ENCODE measurements at regions not wholly inside any gene's neighbourhood (a gene's known extent, or its start where the extent isn't known, plus 50 kb on each side); places are given as distances from the start of the nearest gene placed in this dataset.

DNA sequence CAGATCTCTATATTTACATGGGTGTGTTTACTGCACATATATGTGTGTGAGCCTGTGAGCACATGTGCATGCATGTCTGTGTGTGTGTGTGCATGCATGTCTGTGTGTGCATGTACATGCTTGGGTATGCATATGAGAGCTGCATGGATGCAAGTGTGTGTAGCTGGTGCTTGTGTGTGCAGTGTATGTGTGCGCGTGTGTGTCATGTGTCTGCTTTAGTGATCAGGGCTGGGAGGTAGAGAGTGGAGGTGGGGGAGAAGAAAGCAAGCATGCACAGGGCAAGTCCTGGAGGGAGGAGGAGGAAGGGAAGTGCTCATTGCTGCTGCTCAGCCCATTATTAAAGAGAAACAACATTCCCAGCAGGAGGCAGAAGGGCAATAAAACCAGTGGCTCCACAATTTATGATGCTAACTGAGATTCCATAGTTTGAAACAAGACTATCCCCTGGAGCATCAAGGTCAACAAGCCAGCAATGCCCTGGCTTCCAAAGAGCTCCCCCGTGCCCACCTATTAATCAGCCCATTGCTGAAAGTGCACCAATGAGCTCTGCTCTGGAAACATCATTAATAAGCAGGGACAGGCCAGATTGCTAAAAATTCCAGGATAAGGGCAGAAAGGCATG lies 414.0 kb downstream of the MAFB start:
- Mint-ChIP-seq H3K4me1 (peaks cover 88% of the 10 kb centered on the region), H3K36me3 (peaks cover 62% of the 10 kb centered on the region), H3K4me3 (peak overlapping the region; percentile 90), H3K27me3 (ENCODE audit: low read depth) (no peaks in the 10 kb centered on the region), H3K9me3 (no peaks in the 10 kb centered on the region), H3K27ac (peak overlapping the region; percentile 97)
- ATAC-seq = peak; percentile 62
- DNase-seq (ENCODE audit: low spot score) = no peak
- ChIA-PET POLR2A (interaction anchor here (0.7 kb wide), 1 partner anchor 13 kb away, joined by 3 read pairs; no protein-coding TSS in a partner anchor), CTCF (interaction anchor here (0.9 to 1.4 kb wide), 2 partner anchors 115 to 196 kb away, joined by 3 to 6 read pairs; no protein-coding TSS in a partner anchor)
- TF ChIP-seq ZNF671 (CRISPR knock-in tag; IDR thresholded peaks at IDR 0.05) (peak; percentile 74; the same call in 1 of the 2 replicates), CREM (CRISPR knock-in tag; IDR thresholded peaks at IDR 0.05) (no peak), TP53 (CRISPR knock-in tag; IDR thresholded peaks at IDR 0.05) (no peak), EMX1 (CRISPR knock-in tag; IDR thresholded peaks at IDR 0.05) (peak; percentile 88; the same call in 1 of the 2 replicates), FOXK1 (CRISPR knock-in tag; IDR thresholded peaks at IDR 0.05) (peak; percentile 75; the same call in 1 of the 2 replicates), PRRX2 (CRISPR knock-in tag; IDR thresholded peaks at IDR 0.05) (peak; percentile 66), FOXP1 (CRISPR knock-in tag; IDR thresholded peaks at IDR 0.05; ENCODE audit: borderline replicate concordance) (no peak), GABPB1 (CRISPR knock-in tag; IDR thresholded peaks at IDR 0.05) (no peak), HMGA2 (CRISPR knock-in tag; IDR thresholded peaks at IDR 0.05) (no peak), ZNF232 (CRISPR knock-in tag; IDR thresholded peaks at IDR 0.05) (no peak), MXD4 (CRISPR knock-in tag; IDR thresholded peaks at IDR 0.05; ENCODE audit: borderline replicate concordance) (no peak), ZNF396 (CRISPR knock-in tag; IDR thresholded peaks at IDR 0.05; ENCODE audit: borderline replicate concordance) (no peak), GRHL2 (CRISPR knock-in tag; IDR thresholded peaks at IDR 0.05; ENCODE audit: insufficient replicate concordance, severe bottlenecking) (no peak), FOXJ3 (CRISPR knock-in tag; IDR thresholded peaks at IDR 0.05; ENCODE audit: borderline replicate concordance) (no peak), NR1H2 (CRISPR knock-in tag; IDR thresholded peaks at IDR 0.05) (no peak)
- TF ChIP-seq, protein P1, sequence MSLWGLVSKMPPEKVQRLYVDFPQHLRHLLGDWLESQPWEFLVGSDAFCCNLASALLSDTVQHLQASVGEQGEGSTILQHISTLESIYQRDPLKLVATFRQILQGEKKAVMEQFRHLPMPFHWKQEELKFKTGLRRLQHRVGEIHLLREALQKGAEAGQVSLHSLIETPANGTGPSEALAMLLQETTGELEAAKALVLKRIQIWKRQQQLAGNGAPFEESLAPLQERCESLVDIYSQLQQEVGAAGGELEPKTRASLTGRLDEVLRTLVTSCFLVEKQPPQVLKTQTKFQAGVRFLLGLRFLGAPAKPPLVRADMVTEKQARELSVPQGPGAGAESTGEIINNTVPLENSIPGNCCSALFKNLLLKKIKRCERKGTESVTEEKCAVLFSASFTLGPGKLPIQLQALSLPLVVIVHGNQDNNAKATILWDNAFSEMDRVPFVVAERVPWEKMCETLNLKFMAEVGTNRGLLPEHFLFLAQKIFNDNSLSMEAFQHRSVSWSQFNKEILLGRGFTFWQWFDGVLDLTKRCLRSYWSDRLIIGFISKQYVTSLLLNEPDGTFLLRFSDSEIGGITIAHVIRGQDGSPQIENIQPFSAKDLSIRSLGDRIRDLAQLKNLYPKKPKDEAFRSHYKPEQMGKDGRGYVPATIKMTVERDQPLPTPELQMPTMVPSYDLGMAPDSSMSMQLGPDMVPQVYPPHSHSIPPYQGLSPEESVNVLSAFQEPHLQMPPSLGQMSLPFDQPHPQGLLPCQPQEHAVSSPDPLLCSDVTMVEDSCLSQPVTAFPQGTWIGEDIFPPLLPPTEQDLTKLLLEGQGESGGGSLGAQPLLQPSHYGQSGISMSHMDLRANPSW (CRISPR knock-in tag; conservative IDR thresholded peaks at IDR 0.05; ENCODE audit: low read depth) = no peak
- TF ChIP-seq, protein P2, sequence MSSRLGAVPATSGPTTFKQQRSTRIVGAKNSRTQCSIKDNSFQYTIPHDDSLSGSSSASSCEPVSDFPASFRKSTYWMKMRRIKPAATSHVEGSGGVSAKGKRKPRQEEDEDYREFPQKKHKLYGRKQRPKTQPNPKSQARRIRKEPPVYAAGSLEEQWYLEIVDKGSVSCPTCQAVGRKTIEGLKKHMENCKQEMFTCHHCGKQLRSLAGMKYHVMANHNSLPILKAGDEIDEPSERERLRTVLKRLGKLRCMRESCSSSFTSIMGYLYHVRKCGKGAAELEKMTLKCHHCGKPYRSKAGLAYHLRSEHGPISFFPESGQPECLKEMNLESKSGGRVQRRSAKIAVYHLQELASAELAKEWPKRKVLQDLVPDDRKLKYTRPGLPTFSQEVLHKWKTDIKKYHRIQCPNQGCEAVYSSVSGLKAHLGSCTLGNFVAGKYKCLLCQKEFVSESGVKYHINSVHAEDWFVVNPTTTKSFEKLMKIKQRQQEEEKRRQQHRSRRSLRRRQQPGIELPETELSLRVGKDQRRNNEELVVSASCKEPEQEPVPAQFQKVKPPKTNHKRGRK (CRISPR knock-in tag; IDR thresholded peaks at IDR 0.05; ENCODE audit: borderline replicate concordance) = no peak
- TF ChIP-seq, protein P3, sequence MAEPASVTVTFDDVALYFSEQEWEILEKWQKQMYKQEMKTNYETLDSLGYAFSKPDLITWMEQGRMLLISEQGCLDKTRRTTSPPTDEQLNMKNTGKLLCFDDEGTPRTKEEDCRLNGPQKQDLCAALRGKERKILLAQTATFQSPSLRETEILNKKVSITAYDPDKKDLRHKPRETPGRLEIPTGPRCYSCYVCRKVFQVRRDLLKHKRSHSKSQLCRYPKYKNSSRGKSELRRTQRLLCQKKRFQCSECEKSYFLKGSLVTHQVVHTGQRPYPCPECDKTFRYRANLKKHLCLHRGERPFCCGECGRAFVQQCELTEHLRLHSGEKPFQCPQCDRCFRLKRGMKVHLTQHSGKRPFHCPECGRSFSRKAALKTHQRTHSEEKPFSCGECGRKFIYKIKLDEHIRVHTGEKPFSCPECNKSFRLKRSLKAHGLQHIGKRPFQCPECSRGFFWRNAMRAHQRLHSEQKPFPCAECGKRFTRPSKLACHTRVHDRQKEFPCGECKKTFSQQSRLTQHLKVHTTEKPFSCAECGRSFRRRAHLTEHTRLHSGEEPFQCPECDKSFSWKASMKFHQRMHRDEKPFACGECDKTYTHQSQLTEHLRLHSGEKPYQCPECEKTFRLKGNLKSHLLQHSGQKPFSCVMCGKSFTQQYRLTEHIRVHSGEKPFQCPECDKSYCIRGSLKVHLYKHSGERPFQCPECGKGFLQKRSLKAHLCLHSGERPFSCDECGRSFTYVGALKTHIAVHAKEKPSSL (CRISPR knock-in tag; conservative IDR thresholded peaks at IDR 0.05) = peak; percentile 85
- TF ChIP-seq, protein P4, sequence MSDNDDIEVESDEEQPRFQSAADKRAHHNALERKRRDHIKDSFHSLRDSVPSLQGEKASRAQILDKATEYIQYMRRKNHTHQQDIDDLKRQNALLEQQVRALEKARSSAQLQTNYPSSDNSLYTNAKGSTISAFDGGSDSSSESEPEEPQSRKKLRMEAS (CRISPR knock-in tag; IDR thresholded peaks at IDR 0.05) = no peak
- TF ChIP-seq, protein P5, sequence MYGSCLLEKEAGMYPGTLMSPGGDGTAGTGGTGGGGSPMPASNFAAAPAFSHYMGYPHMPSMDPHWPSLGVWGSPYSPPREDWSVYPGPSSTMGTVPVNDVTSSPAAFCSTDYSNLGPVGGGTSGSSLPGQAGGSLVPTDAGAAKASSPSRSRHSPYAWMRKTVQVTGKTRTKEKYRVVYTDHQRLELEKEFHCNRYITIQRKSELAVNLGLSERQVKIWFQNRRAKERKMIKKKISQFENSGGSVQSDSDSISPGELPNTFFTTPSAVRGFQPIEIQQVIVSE (CRISPR knock-in tag; IDR thresholded peaks at IDR 0.05; ENCODE audit: borderline replicate concordance) = no peak
- TF ChIP-seq, protein P6, sequence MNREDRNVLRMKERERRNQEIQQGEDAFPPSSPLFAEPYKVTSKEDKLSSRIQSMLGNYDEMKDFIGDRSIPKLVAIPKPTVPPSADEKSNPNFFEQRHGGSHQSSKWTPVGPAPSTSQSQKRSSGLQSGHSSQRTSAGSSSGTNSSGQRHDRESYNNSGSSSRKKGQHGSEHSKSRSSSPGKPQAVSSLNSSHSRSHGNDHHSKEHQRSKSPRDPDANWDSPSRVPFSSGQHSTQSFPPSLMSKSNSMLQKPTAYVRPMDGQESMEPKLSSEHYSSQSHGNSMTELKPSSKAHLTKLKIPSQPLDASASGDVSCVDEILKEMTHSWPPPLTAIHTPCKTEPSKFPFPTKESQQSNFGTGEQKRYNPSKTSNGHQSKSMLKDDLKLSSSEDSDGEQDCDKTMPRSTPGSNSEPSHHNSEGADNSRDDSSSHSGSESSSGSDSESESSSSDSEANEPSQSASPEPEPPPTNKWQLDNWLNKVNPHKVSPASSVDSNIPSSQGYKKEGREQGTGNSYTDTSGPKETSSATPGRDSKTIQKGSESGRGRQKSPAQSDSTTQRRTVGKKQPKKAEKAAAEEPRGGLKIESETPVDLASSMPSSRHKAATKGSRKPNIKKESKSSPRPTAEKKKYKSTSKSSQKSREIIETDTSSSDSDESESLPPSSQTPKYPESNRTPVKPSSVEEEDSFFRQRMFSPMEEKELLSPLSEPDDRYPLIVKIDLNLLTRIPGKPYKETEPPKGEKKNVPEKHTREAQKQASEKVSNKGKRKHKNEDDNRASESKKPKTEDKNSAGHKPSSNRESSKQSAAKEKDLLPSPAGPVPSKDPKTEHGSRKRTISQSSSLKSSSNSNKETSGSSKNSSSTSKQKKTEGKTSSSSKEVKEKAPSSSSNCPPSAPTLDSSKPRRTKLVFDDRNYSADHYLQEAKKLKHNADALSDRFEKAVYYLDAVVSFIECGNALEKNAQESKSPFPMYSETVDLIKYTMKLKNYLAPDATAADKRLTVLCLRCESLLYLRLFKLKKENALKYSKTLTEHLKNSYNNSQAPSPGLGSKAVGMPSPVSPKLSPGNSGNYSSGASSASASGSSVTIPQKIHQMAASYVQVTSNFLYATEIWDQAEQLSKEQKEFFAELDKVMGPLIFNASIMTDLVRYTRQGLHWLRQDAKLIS (CRISPR knock-in tag; IDR thresholded peaks at IDR 0.05; ENCODE audit: borderline replicate concordance) = peak; percentile 34; the same call in 1 of the 2 replicates
- TF ChIP-seq, protein P7, sequence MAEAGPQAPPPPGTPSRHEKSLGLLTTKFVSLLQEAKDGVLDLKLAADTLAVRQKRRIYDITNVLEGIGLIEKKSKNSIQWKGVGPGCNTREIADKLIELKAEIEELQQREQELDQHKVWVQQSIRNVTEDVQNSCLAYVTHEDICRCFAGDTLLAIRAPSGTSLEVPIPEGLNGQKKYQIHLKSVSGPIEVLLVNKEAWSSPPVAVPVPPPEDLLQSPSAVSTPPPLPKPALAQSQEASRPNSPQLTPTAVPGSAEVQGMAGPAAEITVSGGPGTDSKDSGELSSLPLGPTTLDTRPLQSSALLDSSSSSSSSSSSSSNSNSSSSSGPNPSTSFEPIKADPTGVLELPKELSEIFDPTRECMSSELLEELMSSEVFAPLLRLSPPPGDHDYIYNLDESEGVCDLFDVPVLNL (CRISPR knock-in tag; IDR thresholded peaks at IDR 0.05; ENCODE audit: borderline replicate concordance, low read depth) = no peak
- TF ChIP-seq, protein P8, sequence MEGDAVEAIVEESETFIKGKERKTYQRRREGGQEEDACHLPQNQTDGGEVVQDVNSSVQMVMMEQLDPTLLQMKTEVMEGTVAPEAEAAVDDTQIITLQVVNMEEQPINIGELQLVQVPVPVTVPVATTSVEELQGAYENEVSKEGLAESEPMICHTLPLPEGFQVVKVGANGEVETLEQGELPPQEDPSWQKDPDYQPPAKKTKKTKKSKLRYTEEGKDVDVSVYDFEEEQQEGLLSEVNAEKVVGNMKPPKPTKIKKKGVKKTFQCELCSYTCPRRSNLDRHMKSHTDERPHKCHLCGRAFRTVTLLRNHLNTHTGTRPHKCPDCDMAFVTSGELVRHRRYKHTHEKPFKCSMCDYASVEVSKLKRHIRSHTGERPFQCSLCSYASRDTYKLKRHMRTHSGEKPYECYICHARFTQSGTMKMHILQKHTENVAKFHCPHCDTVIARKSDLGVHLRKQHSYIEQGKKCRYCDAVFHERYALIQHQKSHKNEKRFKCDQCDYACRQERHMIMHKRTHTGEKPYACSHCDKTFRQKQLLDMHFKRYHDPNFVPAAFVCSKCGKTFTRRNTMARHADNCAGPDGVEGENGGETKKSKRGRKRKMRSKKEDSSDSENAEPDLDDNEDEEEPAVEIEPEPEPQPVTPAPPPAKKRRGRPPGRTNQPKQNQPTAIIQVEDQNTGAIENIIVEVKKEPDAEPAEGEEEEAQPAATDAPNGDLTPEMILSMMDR (IDR thresholded peaks at IDR 0.05) = no peak

Measured in WTC11 (cell line).